Right lobe of liver (tissue), 6 donors: ENCODE measurements at regions not wholly inside any gene's neighbourhood (a gene's known extent, or its start where the extent isn't known, plus 50 kb on each side); places are given as distances from the start of the nearest gene placed in this dataset.

ENCODE experiments used
- ATAC-seq, 4 donors: fragments of 200-7000 bp; cut with Tn5 transposase; one replicate each; pipeline ENCODE4 v1.9.1; 2020; ENCODE audit warnings: mild to moderate bottlenecking in 4 of 4, moderate library complexity in 4 of 4
- DNase-seq, 3 donors: peaks; one replicate each; pipeline ENCODE4 v3.0.0-alpha.2; 2020
- H3K27ac ChIP-seq, 3 donors: fragments of 200-600 bp; one replicate each; pipeline ENCODE4 v1.8.0; 2022
- H3K27me3 ChIP-seq, 2 donors: fragments of 200-600 bp; one replicate each; pipeline ENCODE4 v1.8.0; 2022
- H3K36me3 ChIP-seq, 4 donors: fragments of 200-600 bp; sonication (generic) in 1 of 4; one replicate each; pipeline versions ENCODE4 v1.5.1 to v1.8.0; 2017 to 2022; ENCODE audit warnings: control low read depth in 1 of 4
- H3K4me1 ChIP-seq, 4 donors: fragments of 200-600 bp; sonication (generic) in 1 of 4; one replicate each; pipeline versions ENCODE4 v1.5.1 to v1.8.0; 2017 to 2022; ENCODE audit warnings: control low read depth in 1 of 4
- H3K4me3 ChIP-seq, 3 donors: fragments of 200-600 bp; one replicate each; pipeline ENCODE4 v1.8.0; 2022
- H3K9me3 ChIP-seq, 4 donors: fragments of 200-600 bp; sonication (generic) in 1 of 4; one replicate each; pipeline versions ENCODE4 v1.5.1 to v1.8.0; 2017 to 2022; ENCODE audit warnings: control low read depth in 1 of 4
- CTCF ChIP-seq, 4 donors: fragments of 200-600 bp in 3 of 4; fragments of 450-650 bp in 1 of 4; IDR thresholded peaks; one replicate each; pipeline versions ENCODE4 v1.5.1 to v1.8.0; 2016 to 2022; ENCODE audit warnings: antibody characterized with exemption in 4 of 4, mild to moderate bottlenecking in 2 of 4
- POLR2A ChIP-seq: fragments of 450-650 bp; IDR thresholded peaks from one replicate; pipeline ENCODE4 v1.6.1; 2017; ENCODE audit warnings: antibody characterized with exemption, mild to moderate bottlenecking
- WGBS: methylation state at CpG from one replicate; pipeline ENCODE4 v1.1.6; 2018; ENCODE audit warnings: low coverage, low lambda C conversion rate; ENCODE audit not compliant: insufficient coverage; ENCODE audit errors: missing lambda C conversion rate; 5-methylcytosine and 5-hydroxymethylcytosine counted together
- intact Hi-C, 2 donors: fragments of 100-400 bp; cut with DNase I; formaldehyde crosslinking; loops; one replicate each; pipeline versions ENCODE4 v1.11.2 to v1.14.1; 2022
- donor health status: DM: no; HTN: yes; CAD: no.
- donor health status: DM: no; HTN: no; CAD: no.
- donor health status: DM: no; HTN: no; CAD: no.
- donor health status: DM: no; HTN: yes; CAD: no.
- donor health status: DM: no; HTN: yes; CAD: no.

GRCh38 chr1:14500041-14500440 lies 98.4 kb upstream of the KAZN start:
- Histone ChIP-seq H3K36me3 (no peaks in the 10 kb centered on the region), H3K4me1 (peaks cover 0 to 21% (median 0%) of the 10 kb centered on the region in 4 donors), H3K27me3 (peaks cover 0 to 8% of the 10 kb centered on the region in 2 donors), H3K4me3 (no peak overlapping the region), H3K27ac (no peak overlapping the region), H3K9me3 (no peaks in the 10 kb centered on the region)
- TF ChIP-seq POLR2A = no peak
- no peak for TF ChIP-seq CTCF (IDR thresholded peaks at IDR 0.05)
- WGBS = 46% methylated on average over 4 of the region's 4 CpGs
- ATAC-seq (no peak), DNase-seq (no peak)
- intact Hi-C loops = no loop called here

GRCh38 chr1:14500912-14501311 lies 97.6 kb upstream of the KAZN start:
- no peak for DNase-seq
- WGBS = 100% methylated on average over 1 of the region's 1 CpG
- ATAC-seq = no peak
- H3K4me3 ChIP-seq = no peak overlapping the region
- no peaks in the 10 kb centered on the region for H3K36me3 ChIP-seq
- intact Hi-C loops = no loop called here
- no peak overlapping the region for H3K27ac ChIP-seq
- no peaks in the 10 kb centered on the region for H3K9me3 ChIP-seq
- TF ChIP-seq CTCF (IDR thresholded peaks at IDR 0.05) (no peak), POLR2A (no peak)
- H3K4me1 ChIP-seq = peaks cover 0 to 21% (median 0%) of the 10 kb centered on the region in 4 donors
- peaks cover 0 to 8% of the 10 kb centered on the region in 2 donors for H3K27me3 ChIP-seq

- TF ChIP-seq POLR2A (no peak), CTCF (IDR thresholded peaks at IDR 0.05) (no peak)
- WGBS = 53% methylated on average over 5 of the region's 5 CpGs
- Histone ChIP-seq H3K27ac (no peak overlapping the region), H3K36me3 (no peaks in the 10 kb centered on the region), H3K4me1 (peaks cover 0 to 6% (median 0%) of the 10 kb centered on the region in 4 donors), H3K4me3 (no peak overlapping the region), H3K9me3 (no peaks in the 10 kb centered on the region), H3K27me3 (peaks cover 0 to 8% of the 10 kb centered on the region in 2 donors)
- ATAC-seq (no peak), DNase-seq (no peak)
- intact Hi-C loops = no loop called here
These were observed 94.0 kb upstream of the KAZN start for GRCh38 chr1:14504517-14504916.

GRCh38 chr1:14506471-14507255 lies 91.8 kb upstream of the KAZN start:
- Histone ChIP-seq H3K9me3 (no peaks in the 10 kb centered on the region), H3K4me3 (no peak overlapping the region), H3K36me3 (no peaks in the 10 kb centered on the region), H3K27ac (no peak overlapping the region), H3K27me3 (peaks cover 0 to 4% of the 10 kb centered on the region in 2 donors), H3K4me1 (no peaks in the 10 kb centered on the region)
- ATAC-seq (no peak), DNase-seq (no peak)
- intact Hi-C loops = no loop called here
- no peak for TF ChIP-seq POLR2A
- TF ChIP-seq CTCF (IDR thresholded peaks at IDR 0.05) = no peak
- WGBS = 70% methylated on average over 11 of the region's 11 CpGs
